WERI-Rb-1 (cell line): ENCODE measurements at regions not wholly inside any gene's neighbourhood (a gene's known extent, or its start where the extent isn't known, plus 50 kb on each side); places are given as distances from the start of the nearest gene placed in this dataset.
A peak's percentile ranks its signal among the peaks of the same experiment; 100 is the strongest.

ENCODE experiments used
- DNase-seq: peaks from one replicate; pipeline ENCODE4 v3.0.0-alpha.2; 2020
- H3K27ac ChIP-seq: fragments of 250-450 bp; sonication (Bioruptor Pico); 2 replicates; pipeline ENCODE4 v1.5.1; 2020; ENCODE audit warnings: mild to moderate bottlenecking, moderate library complexity
- H3K27me3 ChIP-seq: fragments of 250-450 bp; sonication (Bioruptor Pico); 2 replicates; pipeline ENCODE4 v1.5.1; 2021; ENCODE audit warnings: mild to moderate bottlenecking, low read depth, moderate library complexity; ENCODE audit not compliant: insufficient read depth, severe bottlenecking
- H3K36me3 ChIP-seq: fragments of 250-450 bp; sonication (Bioruptor Pico); 2 replicates; pipeline ENCODE4 v1.5.1; 2020; ENCODE audit warnings: mild to moderate bottlenecking, moderate library complexity
- H3K4me3 ChIP-seq: 2 replicates; pipeline ENCODE4 v1.5.1; 2011; ENCODE audit warnings: low read depth, mild to moderate bottlenecking, control low read depth, low read length
- H3K9me3 ChIP-seq: fragments of 250-450 bp; sonication (Bioruptor Pico); 2 replicates; pipeline ENCODE4 v1.5.1; 2021; ENCODE audit warnings: mild to moderate bottlenecking, moderate library complexity; ENCODE audit not compliant: severe bottlenecking
- TF ChIP-seq, protein P1 (sequence below): IDR thresholded peaks from 2 replicates; pipeline ENCODE4 v1.5.1; 2011; ENCODE audit warnings: low read depth, mild to moderate bottlenecking, control low read depth, inconsistent platforms, low read length

DNA sequence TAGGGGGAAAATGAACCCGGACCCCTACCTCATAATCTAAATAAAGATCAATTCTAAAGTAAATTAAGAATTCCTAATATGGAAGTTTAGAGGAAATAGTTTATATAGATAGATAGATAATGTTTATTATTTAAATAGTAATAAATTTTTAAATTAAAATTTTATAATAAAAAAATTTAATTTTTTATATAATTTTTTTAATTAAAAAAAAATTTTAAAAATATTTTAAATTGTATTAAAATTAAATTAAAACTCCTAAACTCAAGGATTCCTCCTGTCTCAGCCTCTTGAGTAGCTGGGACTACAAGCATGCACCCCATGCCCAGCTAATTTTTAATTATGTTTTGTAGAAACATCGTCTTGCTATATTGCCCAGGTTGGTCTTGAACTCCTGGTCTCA is 186.9 kb upstream of the VRK2 start:
- Histone ChIP-seq H3K9me3 (no peaks in the 10 kb centered on the region), H3K36me3 (no peaks in the 10 kb centered on the region), H3K27ac (no peak overlapping the region), H3K4me3 (no peak overlapping the region), H3K27me3 (no peaks in the 10 kb centered on the region)
- TF ChIP-seq, protein P1, sequence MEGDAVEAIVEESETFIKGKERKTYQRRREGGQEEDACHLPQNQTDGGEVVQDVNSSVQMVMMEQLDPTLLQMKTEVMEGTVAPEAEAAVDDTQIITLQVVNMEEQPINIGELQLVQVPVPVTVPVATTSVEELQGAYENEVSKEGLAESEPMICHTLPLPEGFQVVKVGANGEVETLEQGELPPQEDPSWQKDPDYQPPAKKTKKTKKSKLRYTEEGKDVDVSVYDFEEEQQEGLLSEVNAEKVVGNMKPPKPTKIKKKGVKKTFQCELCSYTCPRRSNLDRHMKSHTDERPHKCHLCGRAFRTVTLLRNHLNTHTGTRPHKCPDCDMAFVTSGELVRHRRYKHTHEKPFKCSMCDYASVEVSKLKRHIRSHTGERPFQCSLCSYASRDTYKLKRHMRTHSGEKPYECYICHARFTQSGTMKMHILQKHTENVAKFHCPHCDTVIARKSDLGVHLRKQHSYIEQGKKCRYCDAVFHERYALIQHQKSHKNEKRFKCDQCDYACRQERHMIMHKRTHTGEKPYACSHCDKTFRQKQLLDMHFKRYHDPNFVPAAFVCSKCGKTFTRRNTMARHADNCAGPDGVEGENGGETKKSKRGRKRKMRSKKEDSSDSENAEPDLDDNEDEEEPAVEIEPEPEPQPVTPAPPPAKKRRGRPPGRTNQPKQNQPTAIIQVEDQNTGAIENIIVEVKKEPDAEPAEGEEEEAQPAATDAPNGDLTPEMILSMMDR = no peak
- no peak for DNase-seq

DNA sequence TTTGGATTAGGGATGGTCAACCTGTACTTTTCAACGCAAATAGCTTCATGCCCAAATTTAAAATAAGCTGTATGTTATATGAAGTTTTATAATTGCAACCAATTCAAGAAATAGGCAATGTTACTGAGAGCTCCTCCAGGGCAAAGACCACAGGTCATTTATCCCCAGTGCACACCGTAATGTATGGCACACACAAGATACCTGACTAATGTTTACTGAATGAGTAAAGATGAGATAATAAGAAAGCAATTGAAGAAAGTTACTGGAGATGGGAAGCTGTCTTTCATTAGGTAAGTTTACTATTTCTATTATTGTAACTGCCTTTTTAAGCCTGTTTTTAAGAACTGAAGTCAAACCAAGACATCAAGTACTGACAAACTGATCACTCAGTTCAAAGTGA is 184.5 kb upstream of the VRK2 start:
- Histone ChIP-seq H3K4me3 (no peak overlapping the region), H3K36me3 (no peaks in the 10 kb centered on the region), H3K27me3 (no peaks in the 10 kb centered on the region), H3K9me3 (no peaks in the 10 kb centered on the region), H3K27ac (no peak overlapping the region)
- TF ChIP-seq, protein P1 = no peak
- no peak for DNase-seq

DNA sequence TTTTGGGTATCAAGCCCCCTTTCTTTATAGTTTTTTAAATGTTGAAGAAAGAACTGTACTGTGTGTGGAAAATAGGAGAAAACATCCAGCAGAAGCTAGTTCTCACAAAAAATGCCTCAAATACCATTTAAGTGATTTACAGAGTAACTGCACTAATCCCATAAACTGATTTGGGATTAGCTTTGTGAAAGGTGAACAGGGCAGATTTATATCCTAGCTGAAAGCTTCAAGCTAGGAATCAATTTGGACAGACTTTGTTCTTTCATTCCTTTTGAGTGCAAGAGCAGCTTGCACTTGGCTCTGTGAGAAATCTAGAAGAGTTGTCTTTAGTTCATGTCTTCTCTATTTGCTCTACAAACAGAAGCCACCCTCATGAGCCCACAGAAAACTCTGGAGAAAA is 183.9 kb upstream of the VRK2 start:
- peak; percentile 35 for DNase-seq
- no peaks in the 10 kb centered on the region for H3K36me3 ChIP-seq
- no peaks in the 10 kb centered on the region for H3K27me3 ChIP-seq

DNA sequence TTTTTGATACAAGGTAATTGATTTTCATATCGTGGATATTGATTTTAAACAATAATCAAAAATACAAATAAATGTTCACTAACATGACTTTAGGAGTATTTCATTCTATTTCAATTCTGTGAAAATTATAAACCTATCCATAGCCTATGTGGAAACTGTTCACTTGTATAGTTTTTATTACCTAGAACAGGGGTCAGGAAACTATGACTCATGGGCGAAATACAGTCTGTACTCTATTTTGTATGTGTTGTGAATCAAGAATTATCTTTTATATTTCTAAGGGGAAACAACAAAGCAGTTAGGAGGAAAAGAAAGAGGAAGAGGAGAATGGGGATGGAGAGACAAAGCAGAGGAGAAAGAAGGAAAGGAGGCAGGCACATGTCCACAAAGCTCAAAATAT is 181.7 kb upstream of the VRK2 start:
- Histone ChIP-seq H3K9me3 (no peaks in the 10 kb centered on the region), H3K27ac (no peak overlapping the region), H3K27me3 (no peaks in the 10 kb centered on the region), H3K36me3 (no peaks in the 10 kb centered on the region), H3K4me3 (no peak overlapping the region)
- TF ChIP-seq, protein P1 = no peak
- DNase-seq = no peak

More for the DNA sequence above, 183.9 kb upstream of the VRK2 start:
- H3K4me3 ChIP-seq = no peak overlapping the region
- H3K27ac ChIP-seq = peak overlapping the region; percentile 5; the same call in 1 of the 2 replicates
- TF ChIP-seq, protein P1 = no peak
- no peaks in the 10 kb centered on the region for H3K9me3 ChIP-seq

DNA sequence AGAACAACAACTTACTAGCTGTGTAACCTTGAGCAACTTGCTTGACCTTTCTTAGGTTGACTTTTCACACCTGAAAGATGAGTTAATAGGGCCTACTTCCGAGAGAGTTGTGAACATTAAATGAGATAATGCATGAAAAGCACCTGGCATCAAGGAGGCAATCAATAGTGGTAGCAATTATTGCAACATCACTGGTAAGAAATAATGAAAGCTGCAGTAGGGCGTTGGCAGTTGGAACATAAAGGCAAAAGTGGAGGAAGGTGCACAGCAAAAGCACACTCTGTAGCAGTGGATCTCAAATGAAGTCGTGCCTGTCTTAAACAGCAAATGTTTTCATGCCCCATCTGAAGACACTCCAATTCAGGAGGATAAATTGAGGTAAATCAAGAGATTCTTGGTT is 178.9 kb upstream of the VRK2 start:
- TF ChIP-seq, protein P1 = no peak
- Histone ChIP-seq H3K27me3 (no peaks in the 10 kb centered on the region), H3K36me3 (no peaks in the 10 kb centered on the region), H3K9me3 (no peaks in the 10 kb centered on the region), H3K4me3 (no peak overlapping the region), H3K27ac (no peak overlapping the region)
- DNase-seq = no peak

DNA sequence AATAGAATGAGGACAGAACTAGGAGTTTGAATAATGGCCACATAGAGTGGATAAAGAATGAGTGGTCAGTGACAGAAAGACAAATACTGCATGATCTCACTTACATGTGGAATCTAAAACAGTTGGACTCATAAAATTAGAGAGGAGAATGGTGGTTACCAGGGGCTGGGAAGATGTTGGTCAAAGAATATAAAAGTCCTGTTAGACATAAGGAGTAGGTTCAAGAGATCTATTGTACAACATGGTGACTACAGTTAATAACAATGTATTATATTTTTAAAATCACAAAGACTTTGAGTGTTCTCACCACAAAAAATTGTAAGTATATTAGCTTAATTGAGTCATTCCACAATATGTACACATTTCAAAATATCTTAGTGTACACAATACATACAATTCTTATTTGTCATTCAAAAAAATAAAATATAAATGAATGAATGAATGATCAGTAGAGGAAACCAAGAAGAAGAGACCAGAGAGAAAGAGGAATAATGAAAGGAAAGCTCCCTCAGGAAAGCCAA is 177.9 kb upstream of the VRK2 start:
- TF ChIP-seq, protein P1 = no peak
- no peaks in the 10 kb centered on the region for H3K27me3 ChIP-seq
- no peaks in the 10 kb centered on the region for H3K36me3 ChIP-seq
- no peaks in the 10 kb centered on the region for H3K9me3 ChIP-seq
- H3K27ac ChIP-seq = no peak overlapping the region
- no peak overlapping the region for H3K4me3 ChIP-seq
- DNase-seq = no peak
